C4-2B (cell line): ENCODE measurements at regions not wholly inside any gene's neighbourhood (a gene's known extent, or its start where the extent isn't known, plus 50 kb on each side); places are given as distances from the start of the nearest gene placed in this dataset.

Experiments
- ZFX ChIP-seq: fragments of 450-650 bp; IDR thresholded peaks from 2 replicates; pipeline ENCODE4 v1.6.1; 2017
- TF ChIP-seq, protein P1 (sequence below): fragments of 450-650 bp; conservative IDR thresholded peaks from 2 replicates; pipeline ENCODE4 v1.5.1; 2017; ENCODE audit warnings: mild to moderate bottlenecking

- TF ChIP-seq, protein P1, sequence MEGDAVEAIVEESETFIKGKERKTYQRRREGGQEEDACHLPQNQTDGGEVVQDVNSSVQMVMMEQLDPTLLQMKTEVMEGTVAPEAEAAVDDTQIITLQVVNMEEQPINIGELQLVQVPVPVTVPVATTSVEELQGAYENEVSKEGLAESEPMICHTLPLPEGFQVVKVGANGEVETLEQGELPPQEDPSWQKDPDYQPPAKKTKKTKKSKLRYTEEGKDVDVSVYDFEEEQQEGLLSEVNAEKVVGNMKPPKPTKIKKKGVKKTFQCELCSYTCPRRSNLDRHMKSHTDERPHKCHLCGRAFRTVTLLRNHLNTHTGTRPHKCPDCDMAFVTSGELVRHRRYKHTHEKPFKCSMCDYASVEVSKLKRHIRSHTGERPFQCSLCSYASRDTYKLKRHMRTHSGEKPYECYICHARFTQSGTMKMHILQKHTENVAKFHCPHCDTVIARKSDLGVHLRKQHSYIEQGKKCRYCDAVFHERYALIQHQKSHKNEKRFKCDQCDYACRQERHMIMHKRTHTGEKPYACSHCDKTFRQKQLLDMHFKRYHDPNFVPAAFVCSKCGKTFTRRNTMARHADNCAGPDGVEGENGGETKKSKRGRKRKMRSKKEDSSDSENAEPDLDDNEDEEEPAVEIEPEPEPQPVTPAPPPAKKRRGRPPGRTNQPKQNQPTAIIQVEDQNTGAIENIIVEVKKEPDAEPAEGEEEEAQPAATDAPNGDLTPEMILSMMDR, result no peak
- no peak for TF ChIP-seq ZFX
Measured at GRCh38 chr10:88158526-88159122, 295.2 kb downstream of the PTEN start.
